HG03135 (cell line): ENCODE measurements at regions not wholly inside any gene's neighbourhood (a gene's known extent, or its start where the extent isn't known, plus 50 kb on each side); places are given as distances from the start of the nearest gene placed in this dataset.

ENCODE experiments used
- ATAC-seq: cut with Tn5 transposase; IDR thresholded peaks from one replicate; pipeline ENCODE4 v1.9.1; 2021; ENCODE audit warnings: mild to moderate bottlenecking, moderate library complexity; ENCODE audit not compliant: unreplicated experiment

- no peak for ATAC-seq
These were observed 942.4 kb upstream of the PCDH20 start for GRCh38 chr13:62357887-62358645.

- ATAC-seq = no peak
These were observed 941.3 kb upstream of the PCDH20 start for GRCh38 chr13:62356977-62357376.

- no peak for ATAC-seq
These were observed 921.6 kb upstream of the PCDH20 start for GRCh38 chr13:62337109-62337880.

- no peak for ATAC-seq
These were observed 920.9 kb upstream of the PCDH20 start for GRCh38 chr13:62336507-62336906.

- ATAC-seq = no peak
These were observed 917.8 kb upstream of the PCDH20 start for GRCh38 chr13:62333466-62333865.

- no peak for ATAC-seq
These were observed 915.7 kb upstream of the PCDH20 start for GRCh38 chr13:62331384-62331783.

- ATAC-seq = no peak
These were observed 911.7 kb upstream of the PCDH20 start for GRCh38 chr13:62327367-62327766.

- no peak for ATAC-seq
These were observed 909.2 kb upstream of the PCDH20 start for GRCh38 chr13:62324842-62325241.

GRCh38 chr13:62321895-62322294, 906.2 kb upstream of the PCDH20 start:
- ATAC-seq = no peak

- ATAC-seq = no peak
These were observed 905.5 kb upstream of the PCDH20 start for GRCh38 chr13:62321139-62321538.

- no peak for ATAC-seq
These were observed 904.8 kb upstream of the PCDH20 start for GRCh38 chr13:62320129-62321108.

- no peak for ATAC-seq
These were observed 894.3 kb upstream of the PCDH20 start for GRCh38 chr13:62309904-62310303.

- peak; percentile 72 for ATAC-seq
These were observed 890.1 kb upstream of the PCDH20 start for GRCh38 chr13:62305756-62306155.

- ATAC-seq = no peak
These were observed 886.7 kb upstream of the PCDH20 start for GRCh38 chr13:62302341-62302740.

GRCh38 chr13:62299988-62300387, 884.3 kb upstream of the PCDH20 start:
- no peak for ATAC-seq

GRCh38 chr13:62296812-62297211, 881.2 kb upstream of the PCDH20 start:
- no peak for ATAC-seq

- no peak for ATAC-seq
These were observed 878.6 kb upstream of the PCDH20 start for GRCh38 chr13:62294244-62294643.

GRCh38 chr13:62292714-62293480, 877.2 kb upstream of the PCDH20 start:
- ATAC-seq = no peak

GRCh38 chr13:62290542-62290941, 874.9 kb upstream of the PCDH20 start:
- ATAC-seq = no peak

GRCh38 chr13:62287764-62288163, 872.1 kb upstream of the PCDH20 start:
- no peak for ATAC-seq
